H1 (cell line): ENCODE measurements at regions not wholly inside any gene's neighbourhood (a gene's known extent, or its start where the extent isn't known, plus 50 kb on each side); places are given as distances from the start of the nearest gene placed in this dataset.

Experiments
- ASH2L ChIP-seq: fragments of 200-600, 300-600 bp; sonication (generic); IDR thresholded peaks from one replicate; pipeline ENCODE4 v1.7.1; 2017; ENCODE audit warnings: low read length
- RAD21 ChIP-seq, 2 experiments: IDR thresholded peaks in 1 of 2; conservative IDR thresholded peaks in 1 of 2; 2 replicates each; pipeline ENCODE4 v1.6.1; 2011; ENCODE audit warnings: low read depth in 2 of 2, low read length in 2 of 2, improper control_type of control experiment in 1 of 2, inconsistent platforms in 1 of 2, mild to moderate bottlenecking in 1 of 2, moderate library complexity in 1 of 2
- YY1 ChIP-seq: IDR thresholded peaks from 2 replicates; pipeline ENCODE4 v1.6.1; 2011; ENCODE audit warnings: low read depth, mild to moderate bottlenecking, low read length
- TF ChIP-seq, protein P1 (sequence below), 3 experiments: IDR thresholded peaks; 1 replicate in 2 of 3; 2 replicates in 1 of 3; pipeline versions ENCODE4 v1.5.1 to v1.6.1; 2011; ENCODE audit warnings: low read length in 3 of 3, mild to moderate bottlenecking in 3 of 3, inconsistent platforms in 2 of 3, low read depth in 1 of 3, moderate library complexity in 1 of 3; ENCODE audit not compliant: insufficient read depth in 1 of 3; ENCODE audit errors: control extremely low read depth in 1 of 3

DNA sequence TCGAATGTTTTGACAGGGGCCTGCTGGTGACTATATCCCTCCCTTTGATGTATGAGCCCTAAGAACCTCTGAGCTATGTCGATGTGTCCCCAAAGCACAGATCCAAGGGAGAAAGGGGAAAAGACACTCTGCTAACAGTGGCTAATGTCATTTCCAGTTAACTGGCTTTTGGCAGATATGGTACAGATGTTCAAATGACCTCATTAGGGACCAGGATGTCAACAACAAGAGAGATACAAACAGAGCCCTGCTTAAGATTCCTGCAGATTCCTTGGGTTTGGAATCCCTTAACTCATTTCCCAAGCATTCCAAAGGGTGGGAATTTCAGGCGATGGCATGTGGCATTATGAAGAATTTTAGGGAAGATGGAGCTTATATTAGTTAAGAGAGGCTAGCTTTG lies 517.3 kb downstream of the SOX6 start:
- TF ChIP-seq YY1 (no peak), ASH2L (no peak), RAD21 (IDR thresholded peaks at IDR 0.05 in 1 of 2, conservative IDR thresholded peaks at IDR 0.05 in 1 of 2; ENCODE audit: low read depth in 2 of 2, low read length in 2 of 2) (no peak)
- TF ChIP-seq, protein P1, sequence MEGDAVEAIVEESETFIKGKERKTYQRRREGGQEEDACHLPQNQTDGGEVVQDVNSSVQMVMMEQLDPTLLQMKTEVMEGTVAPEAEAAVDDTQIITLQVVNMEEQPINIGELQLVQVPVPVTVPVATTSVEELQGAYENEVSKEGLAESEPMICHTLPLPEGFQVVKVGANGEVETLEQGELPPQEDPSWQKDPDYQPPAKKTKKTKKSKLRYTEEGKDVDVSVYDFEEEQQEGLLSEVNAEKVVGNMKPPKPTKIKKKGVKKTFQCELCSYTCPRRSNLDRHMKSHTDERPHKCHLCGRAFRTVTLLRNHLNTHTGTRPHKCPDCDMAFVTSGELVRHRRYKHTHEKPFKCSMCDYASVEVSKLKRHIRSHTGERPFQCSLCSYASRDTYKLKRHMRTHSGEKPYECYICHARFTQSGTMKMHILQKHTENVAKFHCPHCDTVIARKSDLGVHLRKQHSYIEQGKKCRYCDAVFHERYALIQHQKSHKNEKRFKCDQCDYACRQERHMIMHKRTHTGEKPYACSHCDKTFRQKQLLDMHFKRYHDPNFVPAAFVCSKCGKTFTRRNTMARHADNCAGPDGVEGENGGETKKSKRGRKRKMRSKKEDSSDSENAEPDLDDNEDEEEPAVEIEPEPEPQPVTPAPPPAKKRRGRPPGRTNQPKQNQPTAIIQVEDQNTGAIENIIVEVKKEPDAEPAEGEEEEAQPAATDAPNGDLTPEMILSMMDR (IDR thresholded peaks at IDR 0.05; ENCODE audit: control extremely low read depth in 1 of 3, insufficient read depth in 1 of 3, low read depth in 1 of 3, low read length in 3 of 3) = no peak
